NCI-H748 (cell line): ENCODE measurements at regions not wholly inside any gene's neighbourhood (a gene's known extent, or its start where the extent isn't known, plus 50 kb on each side); places are given as distances from the start of the nearest gene placed in this dataset.

Experiments used
- DNase-seq: peaks from one replicate; lab custom pipeline; 2025; ENCODE audit not compliant: unreplicated experiment; lab: John Stamatoyannopoulos, UW

GRCh38 chr6:113392551-113393055 is 464.5 kb upstream of the MARCKS start:
- DNase-seq: peak; percentile 17

GRCh38 chr6:113394216-113394615 is 462.9 kb upstream of the MARCKS start:
- DNase-seq: no peak

- DNase-seq: no peak
These were observed 462.4 kb upstream of the MARCKS start for GRCh38 chr6:113394729-113395128.

GRCh38 chr6:113396730-113397129 is 460.4 kb upstream of the MARCKS start:
- no peak for DNase-seq

- DNase-seq: no peak
These were observed 459.9 kb upstream of the MARCKS start for GRCh38 chr6:113397236-113397635.

GRCh38 chr6:113401231-113401630 is 455.9 kb upstream of the MARCKS start:
- no peak for DNase-seq

GRCh38 chr6:113402544-113402943 is 454.6 kb upstream of the MARCKS start:
- DNase-seq: peak; percentile 50

- no peak for DNase-seq
These were observed 453.1 kb upstream of the MARCKS start for GRCh38 chr6:113403966-113404595.

- peak; percentile 74 for DNase-seq
These were observed 451.7 kb upstream of the MARCKS start for GRCh38 chr6:113405326-113406047.

- DNase-seq: no peak
These were observed 451.0 kb upstream of the MARCKS start for GRCh38 chr6:113406048-113406695.

GRCh38 chr6:113411011-113411410 is 446.1 kb upstream of the MARCKS start:
- peak; percentile 36 for DNase-seq

GRCh38 chr6:113412589-113413357 is 444.4 kb upstream of the MARCKS start:
- no peak for DNase-seq

- peak; percentile 62 for DNase-seq
These were observed 442.6 kb upstream of the MARCKS start for GRCh38 chr6:113414511-113414910.

GRCh38 chr6:113416170-113416569 is 441.0 kb upstream of the MARCKS start:
- DNase-seq: no peak

GRCh38 chr6:113420290-113420689 is 436.9 kb upstream of the MARCKS start:
- DNase-seq: no peak

- DNase-seq: no peak
These were observed 435.1 kb upstream of the MARCKS start for GRCh38 chr6:113421997-113422396.

- no peak for DNase-seq
These were observed 433.2 kb upstream of the MARCKS start for GRCh38 chr6:113423956-113424355.

GRCh38 chr6:113425977-113426660 is 431.0 kb upstream of the MARCKS start:
- no peak for DNase-seq

- DNase-seq: no peak
These were observed 429.5 kb upstream of the MARCKS start for GRCh38 chr6:113427617-113428016.

GRCh38 chr6:113428702-113429101 is 428.4 kb upstream of the MARCKS start:
- DNase-seq: no peak
